ENCODE measurements at regions not wholly inside any gene's neighbourhood (a gene's known extent, or its start where the extent isn't known, plus 50 kb on each side); places are given as distances from the start of the nearest gene placed in this dataset.

GRCh38 chr19:31902821-31903220 lies 442.6 kb upstream of the ZNF507 start:
- DNase-seq: no peak

DNA sequence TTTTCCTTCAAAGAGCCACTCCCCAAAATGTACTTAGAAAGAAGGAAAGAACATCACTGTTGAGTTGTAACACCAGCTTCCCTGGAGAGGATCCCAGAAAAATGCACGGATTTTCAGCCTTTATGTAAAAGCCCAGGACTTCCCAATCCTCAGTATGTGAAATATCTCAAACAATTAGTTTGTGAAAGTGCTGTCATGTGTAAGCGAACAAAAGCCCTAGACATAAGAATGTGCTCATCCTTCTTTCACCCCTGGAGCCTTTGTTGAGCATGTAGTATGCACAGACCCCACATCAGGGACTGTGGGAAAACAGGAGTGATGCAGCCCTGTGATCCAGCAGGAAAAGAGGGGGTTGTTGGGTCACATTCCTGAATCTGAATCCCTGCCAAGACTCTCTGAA lies 441.4 kb upstream of the ZNF507 start:
- DNase-seq: no peak

DNA sequence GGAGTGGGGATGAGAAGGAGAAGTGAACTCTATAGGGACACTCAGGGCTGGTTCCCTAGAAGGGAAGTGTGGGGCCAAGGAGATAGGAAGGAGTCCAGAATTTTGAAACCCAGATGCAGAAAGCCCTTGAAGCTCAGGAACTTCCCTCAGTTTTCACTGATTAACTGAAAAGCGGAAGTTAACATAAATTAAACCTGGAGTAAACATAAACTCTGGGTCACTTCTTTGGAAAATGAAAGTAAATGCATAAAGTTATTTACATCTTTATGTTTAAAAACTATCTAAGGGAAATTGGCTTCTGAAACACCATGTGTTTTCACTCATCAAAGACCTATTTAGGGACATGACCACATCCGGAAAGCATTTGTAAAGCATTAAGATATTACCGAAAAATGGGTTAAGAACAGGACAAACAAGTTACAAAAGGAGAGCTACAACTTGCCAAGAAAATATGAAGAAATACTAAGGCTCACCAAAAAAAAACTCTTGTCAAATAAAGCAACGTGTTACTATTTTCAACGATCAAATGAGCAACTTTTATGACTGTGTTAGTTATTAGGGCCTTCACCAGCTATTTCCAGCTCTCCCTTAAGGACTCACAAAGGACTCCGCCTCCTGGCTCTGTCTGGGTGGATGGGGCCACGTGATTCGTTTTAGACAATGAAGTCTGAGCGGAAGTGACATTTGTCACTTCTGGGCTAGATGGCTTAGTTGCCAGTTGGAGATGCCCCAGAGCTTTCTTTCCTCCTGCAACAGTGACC lies 439.1 kb upstream of the ZNF507 start:
- DNase-seq: no peak

- DNase-seq: no peak
Measured at GRCh38 chr19:31907661-31908060, 437.7 kb upstream of the ZNF507 start.

DNA sequence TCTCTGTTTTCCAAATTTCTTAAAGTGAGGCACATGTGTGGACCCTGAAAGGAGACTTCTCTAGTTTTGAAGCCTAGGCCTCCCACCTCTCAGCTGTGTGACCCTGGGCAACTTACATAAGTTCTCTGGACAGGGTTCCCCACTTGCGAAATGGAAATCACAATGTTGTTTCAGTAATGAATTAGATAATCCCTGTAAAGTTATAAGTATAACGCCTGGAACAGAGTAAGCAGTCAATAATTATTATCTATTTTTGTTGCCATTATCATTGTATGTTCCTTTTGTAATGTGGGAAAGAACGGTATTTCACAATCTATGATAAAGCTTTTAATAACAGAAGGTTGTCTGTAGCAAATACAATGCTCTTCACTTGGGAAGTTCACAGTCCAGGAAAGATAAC lies 437.3 kb upstream of the ZNF507 start:
- no peak for DNase-seq

DNA sequence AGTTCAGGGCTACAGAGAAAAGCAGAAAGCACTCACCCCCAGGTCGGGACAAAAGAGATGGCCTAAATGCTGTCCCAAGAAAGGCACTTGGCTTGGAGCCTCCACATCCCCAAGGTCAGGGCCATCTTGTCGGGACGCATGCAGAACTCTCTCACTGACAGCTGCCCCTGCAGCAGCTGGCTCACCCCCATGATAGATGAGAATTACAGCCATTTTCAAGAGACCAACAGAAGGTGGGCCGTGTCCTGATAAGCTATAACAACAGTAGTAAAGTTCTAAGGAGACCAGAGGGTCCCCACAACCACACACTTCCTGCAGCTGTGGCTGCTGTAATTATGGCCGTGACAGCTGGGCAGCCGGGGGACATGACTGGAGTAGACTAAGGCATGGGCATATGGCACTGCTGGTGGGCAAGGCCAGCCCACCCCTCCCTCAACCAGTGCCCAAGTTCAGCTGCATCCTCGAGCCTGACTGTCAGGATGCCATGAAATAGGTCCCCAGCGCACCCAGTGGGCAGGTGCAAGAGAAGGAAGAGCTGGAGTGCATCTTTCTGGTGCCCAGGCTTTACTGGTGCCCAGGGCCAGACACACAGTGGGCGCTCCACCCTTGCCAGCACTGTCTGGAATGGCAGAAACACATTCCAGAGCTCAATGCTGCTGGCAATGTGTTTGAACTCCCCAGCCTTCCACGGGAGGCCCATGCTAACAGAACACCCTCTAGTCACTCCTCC lies 436.7 kb upstream of the ZNF507 start:
- no peak for DNase-seq

- DNase-seq: no peak
Measured at GRCh38 chr19:31910224-31910623, 435.2 kb upstream of the ZNF507 start.

- DNase-seq: no peak
Measured at GRCh38 chr19:31911577-31911976, 433.8 kb upstream of the ZNF507 start.

DNA sequence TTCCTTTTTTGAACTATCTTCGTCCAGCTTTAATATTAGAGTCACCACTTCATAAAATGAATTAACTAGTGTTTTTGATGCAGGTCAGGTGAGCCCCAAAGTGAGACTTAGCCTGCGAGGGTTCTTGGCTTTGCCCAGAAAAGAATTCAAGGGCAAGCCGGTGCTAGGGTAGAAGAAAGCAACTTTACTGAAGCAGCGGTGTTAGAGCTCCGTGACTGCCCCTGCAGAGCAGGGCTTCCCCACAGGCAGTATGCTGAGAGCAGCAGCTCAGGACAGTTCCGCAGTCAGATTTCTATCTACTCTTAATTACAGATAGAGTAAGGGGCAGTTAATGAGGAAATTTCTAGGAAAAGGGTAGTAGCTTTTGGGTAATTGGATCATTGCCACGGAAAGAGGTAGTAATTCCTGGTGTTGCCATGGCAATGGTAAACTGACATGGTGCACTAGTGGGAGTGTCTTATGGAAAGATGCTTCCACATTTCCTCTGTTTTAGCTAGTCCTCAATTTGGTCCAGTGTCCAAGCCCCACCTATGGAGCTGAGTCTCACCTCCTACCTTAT lies 432.2 kb upstream of the ZNF507 start:
- DNase-seq: no peak

DNA sequence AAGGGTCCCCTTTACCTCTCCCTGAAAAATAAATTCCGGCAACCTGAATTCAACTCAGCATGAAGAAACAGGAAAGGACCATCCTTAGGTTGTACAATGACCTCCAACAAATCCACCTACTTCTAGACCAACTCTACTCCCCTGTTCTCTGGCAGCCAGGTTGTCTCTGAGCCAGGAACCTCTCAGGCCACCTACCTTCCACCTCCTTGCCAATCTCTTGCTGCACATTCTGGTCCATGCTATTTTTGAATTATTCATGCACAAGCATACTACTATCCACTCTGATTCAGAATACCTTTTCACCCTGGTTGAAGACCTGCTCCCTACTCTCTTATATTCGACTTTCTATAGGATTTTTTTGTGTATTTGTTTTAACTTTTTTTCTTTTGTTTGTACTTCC lies 415.0 kb upstream of the ZNF507 start:
- DNase-seq: no peak

DNA sequence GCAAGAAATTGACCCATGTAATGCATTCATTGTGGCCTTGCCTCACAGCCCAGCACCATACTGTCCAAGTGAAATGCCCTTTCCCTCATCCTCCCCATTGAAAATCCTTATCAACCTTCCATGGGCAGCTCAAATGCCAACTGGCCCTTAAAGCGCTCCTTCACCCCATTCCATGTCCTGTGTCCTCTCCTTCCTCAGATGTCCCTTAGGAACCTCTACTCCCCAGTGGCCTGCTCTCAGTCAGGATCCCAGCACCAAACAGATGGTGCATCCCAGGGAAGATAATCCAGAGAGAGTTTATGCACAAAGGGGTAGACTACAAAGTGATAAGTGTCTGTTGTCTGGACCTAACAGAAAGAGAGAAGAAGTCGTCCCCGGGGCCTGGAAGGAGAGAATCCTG lies 407.4 kb upstream of the ZNF507 start:
- DNase-seq: no peak

DNA sequence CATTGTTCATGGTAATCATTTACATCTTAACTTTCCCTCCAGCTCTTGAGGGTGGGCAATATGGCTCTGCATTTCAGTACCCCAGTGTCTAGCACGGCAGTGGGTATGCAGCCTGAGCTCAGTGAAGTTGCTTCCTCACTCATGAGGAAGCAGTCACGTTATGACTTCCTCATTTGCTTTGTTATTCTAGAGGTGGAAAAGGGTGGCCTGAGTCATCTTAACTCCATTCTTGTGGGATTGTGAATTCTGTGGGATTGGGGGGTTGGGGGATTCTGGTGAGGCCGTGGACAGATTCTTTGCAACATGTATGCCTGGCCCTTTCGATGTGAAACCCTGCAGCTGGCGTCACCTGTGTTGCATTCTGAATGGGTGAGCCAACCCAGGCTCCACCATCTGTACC lies 406.7 kb upstream of the ZNF507 start:
- DNase-seq: no peak

DNA sequence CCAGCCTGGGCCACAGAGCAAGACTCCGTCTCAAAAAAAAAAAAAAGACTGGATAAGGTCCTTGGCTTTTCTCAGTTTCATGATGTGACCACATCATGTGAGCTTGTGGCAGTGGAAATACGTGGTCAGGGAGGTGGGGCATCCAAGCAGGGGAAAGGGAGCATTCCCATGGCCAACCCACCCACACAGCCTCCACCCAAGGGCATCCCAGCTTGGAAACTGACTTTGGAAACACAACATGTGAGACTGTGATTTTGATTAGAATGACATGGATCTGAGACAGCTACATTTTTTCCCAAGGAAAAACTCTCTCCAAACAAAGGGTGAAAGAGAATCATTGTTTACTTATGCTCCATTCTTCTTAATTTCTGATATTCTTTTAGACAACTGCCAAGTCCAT lies 405.0 kb upstream of the ZNF507 start:
- DNase-seq: no peak

GRCh38 chr19:31943191-31943661 lies 402.2 kb upstream of the ZNF507 start:
- DNase-seq: no peak

DNA sequence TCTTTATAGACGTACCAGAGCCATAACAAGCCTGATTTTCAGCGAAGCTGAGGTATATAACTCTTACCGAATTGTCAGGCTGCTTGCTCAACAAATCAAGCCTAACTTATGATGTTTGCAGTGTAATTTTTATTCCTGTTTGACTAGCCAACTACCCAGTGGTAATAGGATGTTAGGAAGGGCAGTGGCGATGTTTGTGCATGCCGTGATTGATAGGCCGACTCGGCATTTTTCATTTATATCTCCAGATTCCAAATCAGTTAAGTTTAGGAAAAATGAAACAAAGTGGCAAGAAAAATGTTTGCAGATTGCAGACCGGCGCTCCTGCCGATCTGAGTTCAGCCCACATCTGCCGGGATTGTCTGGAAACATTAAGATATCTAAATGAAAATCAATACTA lies 401.6 kb upstream of the ZNF507 start:
- no peak for DNase-seq

GRCh38 chr19:31944326-31944725 lies 401.1 kb upstream of the ZNF507 start:
- no peak for DNase-seq

- DNase-seq: no peak
Measured at GRCh38 chr19:31946491-31946890, 398.9 kb upstream of the ZNF507 start.

- no peak for DNase-seq
Measured at GRCh38 chr19:31947436-31948115, 397.8 kb upstream of the ZNF507 start.

- no peak for DNase-seq
Measured at GRCh38 chr19:31952693-31953092, 392.7 kb upstream of the ZNF507 start.

DNA sequence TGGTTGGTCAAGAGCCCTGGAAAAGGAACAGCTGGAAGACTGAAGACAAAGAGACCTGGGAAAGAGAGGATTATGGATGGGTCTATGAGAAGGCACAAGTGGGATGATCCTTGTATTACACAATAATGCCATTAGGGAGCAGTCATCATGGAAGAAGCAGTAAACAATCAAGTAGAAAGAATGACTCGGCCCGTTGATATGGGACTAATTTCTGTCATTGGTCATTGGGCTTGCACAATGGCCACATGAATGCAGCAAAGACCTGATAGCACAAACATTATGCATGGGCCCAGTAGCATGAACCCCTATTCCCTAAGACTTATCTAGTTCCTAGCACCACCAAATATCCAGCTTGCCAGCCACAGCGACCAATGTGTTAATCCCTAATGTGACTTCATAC lies 390.3 kb upstream of the ZNF507 start:
- DNase-seq: no peak

GRCh38 chr19:31955884-31956283 lies 389.5 kb upstream of the ZNF507 start:
- DNase-seq: no peak

DNA sequence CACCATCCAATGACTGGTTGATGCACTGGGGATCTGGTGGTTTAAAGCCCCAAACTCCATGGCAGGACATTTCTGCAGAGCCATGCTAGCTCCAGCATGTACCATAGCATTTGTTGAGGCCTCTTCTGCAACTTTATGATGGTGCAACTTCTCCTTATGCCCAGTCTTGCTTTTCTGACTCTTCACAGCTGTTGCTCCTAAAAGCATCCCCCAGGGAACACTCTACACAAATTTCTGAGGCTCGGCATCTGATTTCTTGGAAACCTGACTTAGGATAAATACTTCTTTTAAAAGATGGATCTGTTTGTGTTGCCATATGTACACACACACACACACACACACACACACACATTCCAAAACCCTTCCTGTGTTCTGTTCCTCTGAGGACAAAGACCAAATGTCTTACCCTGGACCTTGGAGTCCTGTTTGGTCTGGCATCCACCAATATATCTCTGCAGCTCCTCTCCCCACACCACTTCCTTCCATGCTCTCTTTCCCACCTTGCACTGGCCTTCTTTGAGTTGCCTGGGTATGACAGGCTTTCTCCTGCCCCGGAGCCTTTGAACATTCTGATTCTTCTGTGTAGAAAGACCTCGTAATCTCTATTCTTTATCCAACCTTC lies 388.5 kb upstream of the ZNF507 start:
- DNase-seq: no peak

- no peak for DNase-seq
Measured at GRCh38 chr19:31957711-31958110, 387.7 kb upstream of the ZNF507 start.

Measured in activated naive CD4-positive, alpha-beta T cell (primary cell).